ENCODE measurements at regions not wholly inside any gene's neighbourhood (a gene's known extent, or its start where the extent isn't known, plus 50 kb on each side); places are given as distances from the start of the nearest gene placed in this dataset.

- TF ChIP-seq GATA3 (IDR thresholded peaks at IDR 0.05; ENCODE audit: low read depth, low read length) (no peak), GATA2 (IDR thresholded peaks at IDR 0.05; ENCODE audit: low read depth, low read length) (no peak)
These were observed 283.2 kb downstream of the NUAK1 start for GRCh38 chr12:105855361-105856047.

All from SH-SY5Y (cell line).